Transverse colon (tissue), 4 donors: ENCODE measurements at regions not wholly inside any gene's neighbourhood (a gene's known extent, or its start where the extent isn't known, plus 50 kb on each side); places are given as distances from the start of the nearest gene placed in this dataset.

Experiments used
- POLR2A ChIP-seq: fragments of 450-650 bp; IDR thresholded peaks from one replicate; pipeline ENCODE4 v1.6.1; 2016; ENCODE audit warnings: antibody characterized with exemption, mild to moderate bottlenecking, moderate library complexity
- POLR2AphosphoS5 ChIP-seq, 3 donors: sonication (generic); formaldehyde crosslinking; IDR thresholded peaks; one replicate each; pipeline ENCODE4 v1.6.1; 2016; ENCODE audit warnings: antibody characterized with exemption in 3 of 3
- TF ChIP-seq, protein P1 (sequence below), 5 experiments: fragments of 200-600 bp in 3 of 5; fragments of 450-650 bp in 2 of 5; sonication (generic) in 3 of 5; IDR thresholded peaks; 1 replicate in 2 of 5; 2 replicates in 3 of 5; pipeline ENCODE4 v1.5.1; 2016 to 2017; ENCODE audit warnings: antibody characterized with exemption in 5 of 5, inconsistent platforms in 3 of 5, mild to moderate bottlenecking in 2 of 5, moderate library complexity in 1 of 5

DNA sequence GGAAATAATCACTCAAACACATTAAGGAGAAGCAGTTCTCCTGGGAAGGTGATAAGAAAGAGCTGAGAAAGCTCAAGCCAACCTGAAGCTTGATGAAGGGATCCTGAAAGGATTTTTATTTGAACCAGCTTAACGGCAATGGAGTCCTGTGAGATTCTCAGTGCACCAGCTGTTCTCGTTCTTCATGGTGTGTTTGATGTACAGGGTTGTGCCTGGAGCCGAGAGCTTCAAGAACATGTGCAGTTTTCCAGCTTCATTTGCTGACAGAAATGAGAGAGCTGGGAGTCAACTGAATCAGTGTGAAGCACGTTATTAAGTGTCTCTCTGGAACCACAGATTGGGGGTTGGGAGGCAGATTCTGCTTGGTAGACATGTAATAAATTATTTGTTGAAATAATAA lies 115.7 kb downstream of the ANKRD50 start:
- TF ChIP-seq POLR2AphosphoS5 (IDR thresholded peaks at IDR 0.05) (no peak), POLR2A (no peak)
- TF ChIP-seq, protein P1, sequence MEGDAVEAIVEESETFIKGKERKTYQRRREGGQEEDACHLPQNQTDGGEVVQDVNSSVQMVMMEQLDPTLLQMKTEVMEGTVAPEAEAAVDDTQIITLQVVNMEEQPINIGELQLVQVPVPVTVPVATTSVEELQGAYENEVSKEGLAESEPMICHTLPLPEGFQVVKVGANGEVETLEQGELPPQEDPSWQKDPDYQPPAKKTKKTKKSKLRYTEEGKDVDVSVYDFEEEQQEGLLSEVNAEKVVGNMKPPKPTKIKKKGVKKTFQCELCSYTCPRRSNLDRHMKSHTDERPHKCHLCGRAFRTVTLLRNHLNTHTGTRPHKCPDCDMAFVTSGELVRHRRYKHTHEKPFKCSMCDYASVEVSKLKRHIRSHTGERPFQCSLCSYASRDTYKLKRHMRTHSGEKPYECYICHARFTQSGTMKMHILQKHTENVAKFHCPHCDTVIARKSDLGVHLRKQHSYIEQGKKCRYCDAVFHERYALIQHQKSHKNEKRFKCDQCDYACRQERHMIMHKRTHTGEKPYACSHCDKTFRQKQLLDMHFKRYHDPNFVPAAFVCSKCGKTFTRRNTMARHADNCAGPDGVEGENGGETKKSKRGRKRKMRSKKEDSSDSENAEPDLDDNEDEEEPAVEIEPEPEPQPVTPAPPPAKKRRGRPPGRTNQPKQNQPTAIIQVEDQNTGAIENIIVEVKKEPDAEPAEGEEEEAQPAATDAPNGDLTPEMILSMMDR (IDR thresholded peaks at IDR 0.05), result no peak
